ENCODE measurements at regions not wholly inside any gene's neighbourhood (a gene's known extent, or its start where the extent isn't known, plus 50 kb on each side); places are given as distances from the start of the nearest gene placed in this dataset.
"Not testable (repeated sequence)": the region's sequence is repeated elsewhere in the genome, so short reads cannot be mapped to it uniquely, and the experiment has no call there.

DNA sequence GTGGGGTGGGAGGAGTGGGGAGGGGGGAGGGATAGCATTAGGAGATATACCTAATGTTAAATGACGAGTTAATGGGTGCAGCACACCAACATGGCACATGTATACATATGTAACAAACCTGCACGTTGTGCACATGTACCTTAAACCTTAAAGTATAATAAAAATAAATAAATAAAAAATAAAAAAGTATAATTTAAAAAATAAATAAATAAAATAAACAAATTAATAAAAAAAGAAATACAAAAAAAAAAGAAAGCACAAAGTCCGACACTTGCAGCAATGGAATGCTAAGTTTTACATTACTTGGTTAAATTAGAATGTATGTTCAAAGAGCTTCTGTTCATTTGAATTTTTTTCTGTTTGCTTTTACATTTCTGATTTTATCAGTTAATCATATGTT, 236.5 kb upstream of the POGK start:
- not testable (repeated sequence) for H2BK15ac ChIP-seq (replicated peaks; ENCODE audit: low read depth); H3K18ac ChIP-seq (ENCODE audit: low read length); H3K79me2 ChIP-seq (ENCODE audit: control insufficient read depth, insufficient read depth, low read length); H3K36me3 ChIP-seq (ENCODE audit: control insufficient read depth, insufficient read depth, low read length); H4K5ac ChIP-seq (ENCODE audit: low read length); H3K79me1 ChIP-seq (ENCODE audit: low read length); H3K27me3 ChIP-seq (ENCODE audit: insufficient read depth, low read length, poor library complexity); H2AK5ac ChIP-seq (ENCODE audit: low read length); H3K4me2 ChIP-seq (ENCODE audit: low read length); H2BK5ac ChIP-seq (ENCODE audit: low read length); H3K4me3 ChIP-seq (ENCODE audit: low read length); H3K27ac ChIP-seq (ENCODE audit: low read depth, low read length); DNase-seq; H3K4me1 ChIP-seq (ENCODE audit: control insufficient read depth, low read depth, low read length); H4K8ac ChIP-seq (ENCODE audit: low read depth, low read length); H3K56ac ChIP-seq (ENCODE audit: low read length); H3K23ac ChIP-seq (ENCODE audit: low read length); H3K4ac ChIP-seq (ENCODE audit: low read depth, low read length); H2BK120ac ChIP-seq (ENCODE audit: low read depth, low read length); H3K9ac ChIP-seq (ENCODE audit: low read length)
- no CpG with 5 or more reads among the region's 3 CpGs for WGBS (ENCODE audit: extremely low coverage, insufficient coverage, low lambda C conversion rate)

DNA sequence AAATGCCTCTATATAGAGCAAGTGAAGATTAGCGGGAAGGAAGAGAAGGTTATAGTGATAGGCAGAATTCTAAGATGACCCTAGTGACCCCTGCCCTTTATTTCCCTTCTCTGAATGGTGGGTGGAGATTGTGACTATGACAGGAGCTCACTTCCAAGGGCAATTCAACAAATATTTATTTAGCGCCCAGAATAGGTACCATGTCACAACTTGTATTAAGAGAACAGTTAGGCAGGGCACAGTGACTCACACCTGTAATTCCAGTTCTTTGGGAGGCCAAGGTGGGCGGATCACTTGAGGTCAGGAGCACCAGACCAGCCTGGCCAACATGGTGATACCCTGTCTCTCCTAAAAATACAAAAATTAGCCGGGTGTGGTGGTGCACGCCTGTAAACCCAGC, 236.0 kb upstream of the POGK start:
- Histone ChIP-seq H2BK15ac (replicated peaks; ENCODE audit: low read depth) (no peak overlapping the region), H2BK5ac (ENCODE audit: low read length) (no peak overlapping the region), H3K4ac (ENCODE audit: low read depth, low read length) (no peak overlapping the region), H3K18ac (ENCODE audit: low read length) (no peak overlapping the region), H2BK120ac (ENCODE audit: low read depth, low read length) (no peak overlapping the region), H3K79me1 (ENCODE audit: low read length) (no peaks in the 10 kb centered on the region), H3K79me2 (ENCODE audit: control insufficient read depth, insufficient read depth, low read length) (no peaks in the 10 kb centered on the region), H2AK5ac (ENCODE audit: low read length) (no peak overlapping the region), H3K36me3 (ENCODE audit: control insufficient read depth, insufficient read depth, low read length) (no peaks in the 10 kb centered on the region), H4K5ac (ENCODE audit: low read length) (no peak overlapping the region), H3K56ac (ENCODE audit: low read length) (no peak overlapping the region), H3K4me2 (ENCODE audit: low read length) (no peak overlapping the region), H3K27me3 (ENCODE audit: insufficient read depth, low read length, poor library complexity) (no peaks in the 10 kb centered on the region), H3K4me1 (ENCODE audit: control insufficient read depth, low read depth, low read length) (no peaks in the 10 kb centered on the region), H3K9ac (ENCODE audit: low read length) (no peak overlapping the region), H3K4me3 (ENCODE audit: low read length) (no peak overlapping the region), H3K27ac (ENCODE audit: low read depth, low read length) (no peak overlapping the region), H3K23ac (ENCODE audit: low read length) (no peak overlapping the region), H4K8ac (ENCODE audit: low read depth, low read length) (no peak overlapping the region)
- no peak for DNase-seq
- WGBS (ENCODE audit: extremely low coverage, insufficient coverage, low lambda C conversion rate) = no CpG with 5 or more reads among the region's 5 CpGs

DNA sequence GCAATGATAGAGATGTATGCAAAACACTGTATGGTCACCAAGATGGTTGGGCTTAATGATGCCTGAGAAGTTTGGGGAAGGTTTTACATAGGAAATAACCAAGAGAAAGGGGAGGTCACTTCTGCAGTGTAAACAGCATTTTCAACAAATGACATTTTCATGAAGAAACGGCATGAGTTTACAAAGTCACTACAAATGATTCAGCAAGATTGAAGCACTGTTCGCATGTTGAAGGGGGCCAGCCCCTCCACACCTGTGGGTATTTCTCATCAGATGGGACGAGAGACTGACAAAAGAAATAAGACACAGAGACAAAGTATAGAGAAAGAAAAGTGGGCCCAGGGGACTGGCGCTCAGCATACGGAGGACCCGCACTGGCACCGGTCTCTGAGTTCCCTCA, 234.1 kb upstream of the POGK start:
- WGBS (ENCODE audit: extremely low coverage, insufficient coverage, low lambda C conversion rate) = no CpG with 5 or more reads among the region's 7 CpGs
- H3K23ac ChIP-seq (ENCODE audit: low read length) = no peak overlapping the region
- no peaks in the 10 kb centered on the region for H3K4me1 ChIP-seq (ENCODE audit: control insufficient read depth, low read depth, low read length)
- no peak overlapping the region for H3K4me3 ChIP-seq (ENCODE audit: low read length)
- H2BK120ac ChIP-seq (ENCODE audit: low read depth, low read length) = no peak overlapping the region
- no peak overlapping the region for H3K9ac ChIP-seq (ENCODE audit: low read length)
- H3K4me2 ChIP-seq (ENCODE audit: low read length) = no peak overlapping the region
- no peak overlapping the region for H4K8ac ChIP-seq (ENCODE audit: low read depth, low read length)
- H2BK15ac ChIP-seq (replicated peaks; ENCODE audit: low read depth) = no peak overlapping the region
- H2AK5ac ChIP-seq (ENCODE audit: low read length) = no peak overlapping the region
- no peaks in the 10 kb centered on the region for H3K79me1 ChIP-seq (ENCODE audit: low read length)
- no peaks in the 10 kb centered on the region for H3K79me2 ChIP-seq (ENCODE audit: control insufficient read depth, insufficient read depth, low read length)
- no peak overlapping the region for H3K4ac ChIP-seq (ENCODE audit: low read depth, low read length)
- no peak overlapping the region for H3K56ac ChIP-seq (ENCODE audit: low read length)
- no peak overlapping the region for H4K5ac ChIP-seq (ENCODE audit: low read length)
- no peak overlapping the region for H3K27ac ChIP-seq (ENCODE audit: low read depth, low read length)
- DNase-seq = no peak
- no peaks in the 10 kb centered on the region for H3K27me3 ChIP-seq (ENCODE audit: insufficient read depth, low read length, poor library complexity)
- H3K18ac ChIP-seq (ENCODE audit: low read length) = no peak overlapping the region
- no peak overlapping the region for H2BK5ac ChIP-seq (ENCODE audit: low read length)
- H3K36me3 ChIP-seq (ENCODE audit: control insufficient read depth, insufficient read depth, low read length) = no peaks in the 10 kb centered on the region

DNA sequence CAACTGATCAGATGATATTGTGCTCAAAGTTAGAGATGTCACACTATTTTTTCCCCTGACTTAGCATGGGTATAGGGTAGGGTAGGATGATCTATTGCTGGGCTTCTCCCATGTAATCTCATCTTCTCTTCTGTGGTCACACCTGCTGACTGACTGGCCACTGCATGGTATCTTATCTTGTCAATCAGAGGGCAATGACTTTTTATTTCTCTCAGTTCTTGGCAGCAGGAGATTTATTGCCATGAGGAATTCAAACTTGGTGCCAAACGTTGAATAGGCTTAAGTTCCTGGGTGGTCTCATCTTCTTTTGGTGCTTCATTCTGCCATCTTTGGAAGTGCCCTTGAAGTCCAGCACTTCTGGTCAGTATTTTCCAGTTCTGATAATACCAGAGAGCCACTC, 226.4 kb upstream of the POGK start:
- Histone ChIP-seq H3K4me1 (ENCODE audit: control insufficient read depth, low read depth, low read length) (no peaks in the 10 kb centered on the region), H4K8ac (ENCODE audit: low read depth, low read length) (no peak overlapping the region), H3K9ac (ENCODE audit: low read length) (no peak overlapping the region), H3K79me2 (ENCODE audit: control insufficient read depth, insufficient read depth, low read length) (no peaks in the 10 kb centered on the region), H2AK5ac (ENCODE audit: low read length) (no peak overlapping the region), H2BK5ac (ENCODE audit: low read length) (no peak overlapping the region), H3K18ac (ENCODE audit: low read length) (no peak overlapping the region), H3K23ac (ENCODE audit: low read length) (no peak overlapping the region), H3K56ac (ENCODE audit: low read length) (no peak overlapping the region), H3K79me1 (ENCODE audit: low read length) (no peaks in the 10 kb centered on the region), H3K4me2 (ENCODE audit: low read length) (no peak overlapping the region), H3K27ac (ENCODE audit: low read depth, low read length) (no peak overlapping the region), H3K36me3 (ENCODE audit: control insufficient read depth, insufficient read depth, low read length) (no peaks in the 10 kb centered on the region), H4K5ac (ENCODE audit: low read length) (no peak overlapping the region), H3K4ac (ENCODE audit: low read depth, low read length) (no peak overlapping the region), H3K4me3 (ENCODE audit: low read length) (no peak overlapping the region), H2BK15ac (replicated peaks; ENCODE audit: low read depth) (no peak overlapping the region), H2BK120ac (ENCODE audit: low read depth, low read length) (no peak overlapping the region), H3K27me3 (ENCODE audit: insufficient read depth, low read length, poor library complexity) (no peaks in the 10 kb centered on the region)
- no peak for DNase-seq
- WGBS (ENCODE audit: extremely low coverage, insufficient coverage, low lambda C conversion rate) = no CpG with 5 or more reads among the region's 1 CpG

DNA sequence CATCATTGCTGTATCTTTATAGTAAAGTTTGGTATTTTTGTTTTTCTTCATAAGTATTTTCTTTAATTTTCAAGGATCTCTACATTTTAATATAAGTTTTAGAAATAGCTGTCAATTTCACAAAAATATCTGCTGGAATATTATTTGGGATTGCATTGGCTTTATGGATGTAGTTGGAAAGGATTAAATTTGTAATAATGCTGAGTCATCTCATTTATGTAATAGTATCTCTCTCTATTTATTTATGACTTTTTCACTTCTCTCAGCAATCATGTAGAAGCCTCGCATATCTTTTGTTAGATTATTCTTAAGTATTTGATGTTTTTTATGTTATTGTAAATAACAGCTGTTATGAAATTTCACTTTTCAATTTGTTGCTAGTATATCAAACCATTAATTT, 223.1 kb upstream of the POGK start:
- Histone ChIP-seq H3K4me2 (ENCODE audit: low read length) (no peak overlapping the region), H3K27me3 (ENCODE audit: insufficient read depth, low read length, poor library complexity) (no peaks in the 10 kb centered on the region), H3K9ac (ENCODE audit: low read length) (no peak overlapping the region), H4K5ac (ENCODE audit: low read length) (no peak overlapping the region), H3K4me3 (ENCODE audit: low read length) (no peak overlapping the region), H3K79me2 (ENCODE audit: control insufficient read depth, insufficient read depth, low read length) (no peaks in the 10 kb centered on the region), H2BK15ac (replicated peaks; ENCODE audit: low read depth) (no peak overlapping the region), H4K8ac (ENCODE audit: low read depth, low read length) (no peak overlapping the region), H3K4ac (ENCODE audit: low read depth, low read length) (no peak overlapping the region), H3K79me1 (ENCODE audit: low read length) (no peaks in the 10 kb centered on the region), H3K4me1 (ENCODE audit: control insufficient read depth, low read depth, low read length) (no peaks in the 10 kb centered on the region), H3K23ac (ENCODE audit: low read length) (no peak overlapping the region), H2BK5ac (ENCODE audit: low read length) (no peak overlapping the region), H3K56ac (ENCODE audit: low read length) (no peak overlapping the region), H3K36me3 (ENCODE audit: control insufficient read depth, insufficient read depth, low read length) (no peaks in the 10 kb centered on the region), H3K18ac (ENCODE audit: low read length) (no peak overlapping the region), H2BK120ac (ENCODE audit: low read depth, low read length) (no peak overlapping the region), H3K27ac (ENCODE audit: low read depth, low read length) (no peak overlapping the region), H2AK5ac (ENCODE audit: low read length) (no peak overlapping the region)
- no peak for DNase-seq
- WGBS (ENCODE audit: extremely low coverage, insufficient coverage, low lambda C conversion rate) = no CpG with 5 or more reads among the region's 1 CpG

DNA sequence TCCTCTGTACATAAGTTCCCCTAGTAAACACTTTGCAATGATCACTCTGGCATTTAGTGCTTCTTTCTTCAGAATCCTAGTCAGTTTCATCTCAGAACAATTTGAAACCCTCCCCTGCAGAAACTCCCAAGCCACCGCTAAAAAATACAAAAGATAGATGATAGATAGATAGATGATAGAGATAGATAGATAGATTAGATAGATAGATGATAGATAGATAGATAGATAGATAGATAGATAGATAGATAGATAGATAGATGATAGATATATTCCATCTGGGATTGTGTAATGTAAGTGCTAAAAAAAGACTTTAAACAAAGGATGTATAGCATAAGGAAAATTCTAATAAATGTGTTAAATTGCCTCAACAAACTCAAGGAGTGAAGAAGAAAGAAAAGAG, 212.6 kb upstream of the POGK start:
- Histone ChIP-seq H2BK120ac (ENCODE audit: low read depth, low read length) (no peak overlapping the region), H3K4me3 (ENCODE audit: low read length) (no peak overlapping the region), H3K79me1 (ENCODE audit: low read length) (no peaks in the 10 kb centered on the region), H2BK5ac (ENCODE audit: low read length) (no peak overlapping the region), H3K18ac (ENCODE audit: low read length) (no peak overlapping the region), H2AK5ac (ENCODE audit: low read length) (no peak overlapping the region), H2BK15ac (replicated peaks; ENCODE audit: low read depth) (no peak overlapping the region), H3K79me2 (ENCODE audit: control insufficient read depth, insufficient read depth, low read length) (no peaks in the 10 kb centered on the region), H3K9ac (ENCODE audit: low read length) (no peak overlapping the region), H3K36me3 (ENCODE audit: control insufficient read depth, insufficient read depth, low read length) (no peaks in the 10 kb centered on the region), H3K27me3 (ENCODE audit: insufficient read depth, low read length, poor library complexity) (no peaks in the 10 kb centered on the region), H3K23ac (ENCODE audit: low read length) (no peak overlapping the region), H3K4me1 (ENCODE audit: control insufficient read depth, low read depth, low read length) (no peaks in the 10 kb centered on the region), H3K4ac (ENCODE audit: low read depth, low read length) (no peak overlapping the region), H3K4me2 (ENCODE audit: low read length) (no peak overlapping the region), H3K56ac (ENCODE audit: low read length) (no peak overlapping the region), H3K27ac (ENCODE audit: low read depth, low read length) (no peak overlapping the region), H4K8ac (ENCODE audit: low read depth, low read length) (no peak overlapping the region), H4K5ac (ENCODE audit: low read length) (no peak overlapping the region)
- DNase-seq = no peak
- WGBS (ENCODE audit: extremely low coverage, insufficient coverage, low lambda C conversion rate) = no CpG with 5 or more reads among the region's 1 CpG
